Erythroblast (primary cell): ENCODE measurements at regions not wholly inside any gene's neighbourhood (a gene's known extent, or its start where the extent isn't known, plus 50 kb on each side); places are given as distances from the start of the nearest gene placed in this dataset.

Source experiments
- GATA1 ChIP-seq: IDR thresholded peaks from 2 replicates; pipeline ENCODE4 v1.6.1; 2011; ENCODE audit warnings: low read depth, mild to moderate bottlenecking, control low read depth, low read length, moderate library complexity
- POLR2A ChIP-seq: IDR thresholded peaks from 2 replicates; pipeline ENCODE4 v1.6.1; 2011; ENCODE audit warnings: mild to moderate bottlenecking, low read length

DNA sequence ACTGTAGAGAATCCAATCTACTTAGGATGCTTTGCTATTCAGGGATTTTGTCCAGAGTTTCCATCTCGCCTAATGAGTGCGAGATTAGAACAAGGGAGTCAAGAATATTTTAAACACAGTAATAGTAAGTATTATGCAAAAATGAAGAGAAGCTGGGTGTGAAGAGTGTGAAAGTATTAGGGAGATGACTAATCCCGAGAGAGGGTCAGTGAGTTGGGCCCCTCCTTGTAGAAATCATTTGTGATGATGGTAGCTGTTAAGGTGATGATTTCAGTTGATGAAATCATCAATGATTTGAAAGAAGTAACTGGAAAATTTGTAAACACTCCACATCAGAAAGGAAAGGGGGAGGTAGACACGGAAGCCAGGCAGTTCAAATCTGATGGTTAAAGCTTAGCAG is 478.9 kb upstream of the MGAT4C start:
- TF ChIP-seq POLR2A (no peak), GATA1 (no peak)
